Activated T-cell treated with anti-CD3 and anti-CD28 coated beads, Interleukin-2, amount 50 U/mL, for 24 hours (primary cell): ENCODE measurements at regions not wholly inside any gene's neighbourhood (a gene's known extent, or its start where the extent isn't known, plus 50 kb on each side); places are given as distances from the start of the nearest gene placed in this dataset.
"Not testable (repeated sequence)": the region's sequence is repeated elsewhere in the genome, so short reads cannot be mapped to it uniquely, and the experiment has no call there.

Source experiments
- DNase-seq: peaks from one replicate; pipeline ENCODE4 v3.0.0-alpha.2; 2020
- H3K27ac Mint-ChIP-seq: 2 replicates; pipeline ENCODE4 v1.8.0; 2020; ENCODE audit warnings: mild to moderate bottlenecking, mixed read lengths
- H3K27me3 Mint-ChIP-seq: 2 replicates; pipeline ENCODE4 v1.8.0; 2020; ENCODE audit warnings: mixed read lengths
- H3K36me3 Mint-ChIP-seq: 2 replicates; pipeline ENCODE4 v1.8.0; 2020; ENCODE audit warnings: low read depth, mixed read lengths
- H3K4me1 Mint-ChIP-seq: 2 replicates; pipeline ENCODE4 v1.8.0; 2020; ENCODE audit warnings: low read depth, mixed read lengths
- H3K4me3 Mint-ChIP-seq: 2 replicates; pipeline ENCODE4 v1.8.0; 2020; ENCODE audit warnings: mild to moderate bottlenecking, moderate library complexity, mixed read lengths
- H3K9me3 Mint-ChIP-seq: 2 replicates; pipeline ENCODE4 v1.8.0; 2020; ENCODE audit warnings: mixed read lengths

- no peaks in the 10 kb centered on the region for H3K36me3 Mint-ChIP-seq
- DNase-seq, result no peak
- H3K4me1 Mint-ChIP-seq, result no peaks in the 10 kb centered on the region
- H3K9me3 Mint-ChIP-seq, result no peaks in the 10 kb centered on the region
- H3K27ac Mint-ChIP-seq, result no peak overlapping the region
- no peak overlapping the region for H3K4me3 Mint-ChIP-seq
- no peaks in the 10 kb centered on the region for H3K27me3 Mint-ChIP-seq
These were observed 232.5 kb downstream of the SPATA31A1 start for GRCh38 chr9:39587844-39588499.

GRCh38 chr9:39588500-39589137, 233.2 kb downstream of the SPATA31A1 start:
- Mint-ChIP-seq H3K36me3 (no peaks in the 10 kb centered on the region), H3K27ac (no peak overlapping the region), H3K4me1 (no peaks in the 10 kb centered on the region), H3K4me3 (no peak overlapping the region), H3K9me3 (no peaks in the 10 kb centered on the region), H3K27me3 (no peaks in the 10 kb centered on the region)
- DNase-seq, result no peak

GRCh38 chr9:39604089-39604488, 248.6 kb downstream of the SPATA31A1 start:
- H3K36me3 Mint-ChIP-seq, H3K4me1 Mint-ChIP-seq, H3K9me3 Mint-ChIP-seq, DNase-seq, H3K27me3 Mint-ChIP-seq, H3K4me3 Mint-ChIP-seq, H3K27ac Mint-ChIP-seq: not testable (repeated sequence)

- not testable (repeated sequence) for H3K9me3 Mint-ChIP-seq, H3K27me3 Mint-ChIP-seq, H3K4me3 Mint-ChIP-seq, H3K36me3 Mint-ChIP-seq, H3K27ac Mint-ChIP-seq, H3K4me1 Mint-ChIP-seq, DNase-seq
These were observed 256.2 kb downstream of the SPATA31A1 start for GRCh38 chr9:39611449-39612231.

GRCh38 chr9:39616480-39616879, 261.0 kb downstream of the SPATA31A1 start:
- H3K27me3 Mint-ChIP-seq, H3K4me3 Mint-ChIP-seq, DNase-seq, H3K4me1 Mint-ChIP-seq, H3K27ac Mint-ChIP-seq, H3K9me3 Mint-ChIP-seq, H3K36me3 Mint-ChIP-seq: not testable (repeated sequence)

- not testable (repeated sequence) for H3K9me3 Mint-ChIP-seq, H3K27me3 Mint-ChIP-seq, H3K4me1 Mint-ChIP-seq, DNase-seq, H3K27ac Mint-ChIP-seq, H3K36me3 Mint-ChIP-seq, H3K4me3 Mint-ChIP-seq
These were observed 268.6 kb downstream of the SPATA31A1 start for GRCh38 chr9:39624048-39624447.

- H3K36me3 Mint-ChIP-seq, H3K27me3 Mint-ChIP-seq, H3K9me3 Mint-ChIP-seq, H3K27ac Mint-ChIP-seq, H3K4me3 Mint-ChIP-seq, H3K4me1 Mint-ChIP-seq, DNase-seq: not testable (repeated sequence)
These were observed 276.6 kb downstream of the SPATA31A1 start for GRCh38 chr9:39632071-39632470.

- not testable (repeated sequence) for H3K4me1 Mint-ChIP-seq, H3K36me3 Mint-ChIP-seq, H3K9me3 Mint-ChIP-seq, H3K4me3 Mint-ChIP-seq, DNase-seq, H3K27ac Mint-ChIP-seq, H3K27me3 Mint-ChIP-seq
These were observed 293.6 kb downstream of the SPATA31A1 start for GRCh38 chr9:39649029-39649428.

- H3K27me3 Mint-ChIP-seq, H3K36me3 Mint-ChIP-seq, DNase-seq, H3K4me1 Mint-ChIP-seq, H3K4me3 Mint-ChIP-seq, H3K27ac Mint-ChIP-seq, H3K9me3 Mint-ChIP-seq: not testable (repeated sequence)
These were observed 301.6 kb downstream of the SPATA31A1 start for GRCh38 chr9:39656960-39657603.

- not testable (repeated sequence) for H3K9me3 Mint-ChIP-seq, H3K4me1 Mint-ChIP-seq, DNase-seq, H3K27me3 Mint-ChIP-seq, H3K4me3 Mint-ChIP-seq, H3K27ac Mint-ChIP-seq, H3K36me3 Mint-ChIP-seq
These were observed 307.6 kb downstream of the SPATA31A1 start for GRCh38 chr9:39663020-39663419.

GRCh38 chr9:39663713-39664112, 308.2 kb downstream of the SPATA31A1 start:
- not testable (repeated sequence) for DNase-seq, H3K4me1 Mint-ChIP-seq, H3K36me3 Mint-ChIP-seq, H3K4me3 Mint-ChIP-seq, H3K27me3 Mint-ChIP-seq, H3K9me3 Mint-ChIP-seq, H3K27ac Mint-ChIP-seq

GRCh38 chr9:39665020-39665419, 309.6 kb downstream of the SPATA31A1 start:
- H3K27ac Mint-ChIP-seq, H3K4me3 Mint-ChIP-seq, DNase-seq, H3K4me1 Mint-ChIP-seq, H3K27me3 Mint-ChIP-seq, H3K36me3 Mint-ChIP-seq, H3K9me3 Mint-ChIP-seq: not testable (repeated sequence)

GRCh38 chr9:39674437-39675210, 319.2 kb downstream of the SPATA31A1 start:
- not testable (repeated sequence) for H3K4me1 Mint-ChIP-seq, H3K27ac Mint-ChIP-seq, H3K27me3 Mint-ChIP-seq, DNase-seq, H3K36me3 Mint-ChIP-seq, H3K4me3 Mint-ChIP-seq, H3K9me3 Mint-ChIP-seq

- not testable (repeated sequence) for H3K27ac Mint-ChIP-seq, H3K4me1 Mint-ChIP-seq, DNase-seq, H3K4me3 Mint-ChIP-seq, H3K36me3 Mint-ChIP-seq, H3K9me3 Mint-ChIP-seq, H3K27me3 Mint-ChIP-seq
These were observed 319.7 kb downstream of the SPATA31A1 start for GRCh38 chr9:39675211-39675553.
